ENCODE measurements at regions not wholly inside any gene's neighbourhood (a gene's known extent, or its start where the extent isn't known, plus 50 kb on each side); places are given as distances from the start of the nearest gene placed in this dataset.
"Not testable (repeated sequence)": the region's sequence is repeated elsewhere in the genome, so short reads cannot be mapped to it uniquely, and the experiment has no call there.

GRCh38 chr4:60656171-60656570 is 544.0 kb upstream of the ADGRL3 start:
- H3K36me3 Mint-ChIP-seq (ENCODE audit: low read depth), result no peaks in the 10 kb centered on the region
- H3K9me3 Mint-ChIP-seq, result peaks cover 31% of the 10 kb centered on the region
- no peak for DNase-seq (ENCODE audit: low spot score)
- H3K27ac Mint-ChIP-seq, result no peak overlapping the region
- intact Hi-C loops (cut with micrococcal nuclease), result no loop called here
- H3K4me3 Mint-ChIP-seq (ENCODE audit: low read depth), result no peak overlapping the region
- no peaks in the 10 kb centered on the region for H3K27me3 Mint-ChIP-seq (ENCODE audit: low read depth)
- no peaks in the 10 kb centered on the region for H3K4me1 Mint-ChIP-seq (ENCODE audit: low read depth)

DNA sequence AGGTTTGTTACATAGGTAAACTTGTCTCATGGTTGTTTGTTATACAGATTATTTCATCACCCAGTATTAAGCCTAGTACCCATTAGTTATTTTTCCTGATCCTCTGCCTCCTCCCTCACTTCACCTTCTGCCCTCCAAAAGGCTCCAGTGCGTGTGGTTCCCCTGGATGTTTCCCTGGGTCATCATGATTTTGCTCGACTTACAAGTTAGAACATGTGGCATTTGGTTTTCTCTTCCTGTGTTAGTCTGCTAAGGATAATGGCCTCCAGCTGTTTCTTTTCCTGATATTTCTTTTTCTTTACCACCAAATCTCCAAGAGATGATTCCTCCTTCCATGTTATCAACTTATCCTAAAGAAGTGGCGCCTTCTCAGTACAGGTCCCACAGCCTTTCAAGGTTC is 543.1 kb upstream of the ADGRL3 start:
- Mint-ChIP-seq H3K27ac (no peak overlapping the region), H3K36me3 (ENCODE audit: low read depth) (no peaks in the 10 kb centered on the region), H3K27me3 (ENCODE audit: low read depth) (no peaks in the 10 kb centered on the region), H3K4me1 (ENCODE audit: low read depth) (no peaks in the 10 kb centered on the region), H3K4me3 (ENCODE audit: low read depth) (no peak overlapping the region), H3K9me3 (peaks cover 31% of the 10 kb centered on the region)
- intact Hi-C loops (cut with micrococcal nuclease), result no loop called here
- no peak for DNase-seq (ENCODE audit: low spot score)

DNA sequence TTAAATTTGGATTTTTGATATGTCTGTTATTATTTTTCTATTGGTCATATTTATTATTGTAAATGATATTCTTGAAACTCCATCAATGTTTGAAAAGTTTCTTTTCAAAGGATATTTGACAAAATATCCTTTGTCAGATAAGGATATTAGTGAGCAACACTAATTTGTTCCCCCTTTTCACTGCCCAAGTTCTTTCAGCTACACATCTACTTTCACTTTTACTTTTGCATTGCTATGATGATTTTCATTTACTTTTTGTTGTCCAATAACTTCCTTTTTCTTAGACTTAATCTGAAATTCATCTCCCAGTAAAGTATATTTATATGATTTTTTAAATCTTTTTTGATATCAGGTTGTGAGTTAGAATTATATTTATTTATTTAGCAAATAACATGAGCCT is 542.3 kb upstream of the ADGRL3 start:
- no peak overlapping the region for H3K4me3 Mint-ChIP-seq (ENCODE audit: low read depth)
- intact Hi-C loops (cut with micrococcal nuclease), result no loop called here
- peaks cover 31% of the 10 kb centered on the region for H3K9me3 Mint-ChIP-seq
- H3K36me3 Mint-ChIP-seq (ENCODE audit: low read depth), result no peaks in the 10 kb centered on the region
- no peak for DNase-seq (ENCODE audit: low spot score)
- H3K27ac Mint-ChIP-seq, result no peak overlapping the region
- no peaks in the 10 kb centered on the region for H3K27me3 Mint-ChIP-seq (ENCODE audit: low read depth)
- H3K4me1 Mint-ChIP-seq (ENCODE audit: low read depth), result no peaks in the 10 kb centered on the region

- H3K9me3 Mint-ChIP-seq, result peaks cover 10% of the 10 kb centered on the region
- H3K27ac Mint-ChIP-seq, result no peak overlapping the region
- intact Hi-C loops (cut with micrococcal nuclease), result no loop called here
- H3K4me3 Mint-ChIP-seq (ENCODE audit: low read depth), result no peak overlapping the region
- no peak for DNase-seq (ENCODE audit: low spot score)
- no peaks in the 10 kb centered on the region for H3K36me3 Mint-ChIP-seq (ENCODE audit: low read depth)
- no peaks in the 10 kb centered on the region for H3K27me3 Mint-ChIP-seq (ENCODE audit: low read depth)
- no peaks in the 10 kb centered on the region for H3K4me1 Mint-ChIP-seq (ENCODE audit: low read depth)
Observed at GRCh38 chr4:60663769-60664168, 536.4 kb upstream of the ADGRL3 start.

- no peak for DNase-seq (ENCODE audit: low spot score)
- intact Hi-C loops (cut with micrococcal nuclease), result no loop called here
- H3K4me1 Mint-ChIP-seq (ENCODE audit: low read depth), result no peaks in the 10 kb centered on the region
- no peak overlapping the region for H3K4me3 Mint-ChIP-seq (ENCODE audit: low read depth)
- H3K36me3 Mint-ChIP-seq (ENCODE audit: low read depth), result no peaks in the 10 kb centered on the region
- H3K27ac Mint-ChIP-seq, result no peak overlapping the region
- peaks cover 24% of the 10 kb centered on the region for H3K9me3 Mint-ChIP-seq
- no peaks in the 10 kb centered on the region for H3K27me3 Mint-ChIP-seq (ENCODE audit: low read depth)
Observed at GRCh38 chr4:60682901-60683300, 517.2 kb upstream of the ADGRL3 start.

DNA sequence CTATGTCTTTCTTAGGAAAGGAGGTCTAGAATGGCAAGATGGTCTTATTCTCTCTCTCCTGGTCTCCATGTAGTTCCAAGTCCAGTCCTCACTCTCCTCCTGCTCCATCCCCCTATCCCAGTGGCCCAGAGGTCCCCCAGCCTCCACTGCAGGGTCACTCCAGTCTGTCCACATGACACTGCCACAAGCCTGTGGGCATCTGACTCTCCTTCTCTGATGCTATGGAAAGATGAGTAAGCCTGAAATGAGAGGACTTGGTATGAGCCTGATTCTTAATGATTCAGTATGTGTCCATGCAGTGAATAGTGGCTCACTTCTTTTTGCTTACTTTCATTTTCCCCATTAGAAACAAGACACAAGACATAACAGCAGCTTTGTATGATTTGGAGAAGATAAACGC is 516.8 kb upstream of the ADGRL3 start:
- Mint-ChIP-seq H3K4me3 (ENCODE audit: low read depth) (no peak overlapping the region), H3K4me1 (ENCODE audit: low read depth) (no peaks in the 10 kb centered on the region), H3K27me3 (ENCODE audit: low read depth) (no peaks in the 10 kb centered on the region), H3K27ac (no peak overlapping the region), H3K9me3 (peaks cover 21% of the 10 kb centered on the region), H3K36me3 (ENCODE audit: low read depth) (no peaks in the 10 kb centered on the region)
- DNase-seq (ENCODE audit: low spot score), result no peak
- intact Hi-C loops (cut with micrococcal nuclease), result no loop called here

DNA sequence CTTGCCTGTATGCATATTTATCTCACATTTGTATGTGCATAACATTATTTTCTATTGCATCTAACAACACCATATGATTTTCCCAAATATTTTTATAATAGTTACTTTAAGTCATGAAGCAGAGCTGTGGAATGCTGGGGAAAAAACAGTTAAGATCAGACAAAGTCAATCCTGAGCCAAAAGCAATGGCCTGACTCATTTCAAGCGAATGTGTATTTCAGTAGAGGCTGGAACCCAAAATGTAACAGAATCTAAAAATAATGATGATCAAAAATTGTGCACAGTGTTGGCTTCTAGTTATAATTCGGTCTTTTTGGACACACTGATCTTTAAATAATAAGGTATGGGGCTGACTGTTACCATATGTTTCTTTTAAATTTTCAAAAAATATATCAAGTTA is 516.2 kb upstream of the ADGRL3 start:
- Mint-ChIP-seq H3K27me3 (ENCODE audit: low read depth) (no peaks in the 10 kb centered on the region), H3K4me1 (ENCODE audit: low read depth) (no peaks in the 10 kb centered on the region), H3K27ac (no peak overlapping the region), H3K36me3 (ENCODE audit: low read depth) (no peaks in the 10 kb centered on the region), H3K4me3 (ENCODE audit: low read depth) (no peak overlapping the region), H3K9me3 (peaks cover 19% of the 10 kb centered on the region)
- intact Hi-C loops (cut with micrococcal nuclease), result no loop called here
- no peak for DNase-seq (ENCODE audit: low spot score)

DNA sequence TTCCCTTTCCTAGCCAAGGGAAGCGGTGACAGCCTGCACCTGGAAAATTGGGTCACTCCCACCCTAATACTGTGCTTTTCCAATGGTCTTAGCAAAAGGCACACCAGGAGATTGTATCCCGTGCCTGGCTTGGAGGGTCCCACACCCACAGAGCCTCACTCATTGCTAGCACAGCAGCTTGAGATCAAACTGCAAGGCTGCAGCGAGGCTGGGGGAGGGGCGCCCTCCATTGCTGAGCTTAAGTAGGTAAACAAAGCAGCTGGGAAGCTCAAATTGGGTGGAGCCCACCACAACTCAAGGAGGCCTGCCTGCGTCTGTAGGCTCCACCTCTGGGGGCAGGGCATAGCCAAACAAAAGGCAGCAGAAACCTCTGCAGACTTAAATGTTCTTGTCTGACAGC is 504.1 kb upstream of the ADGRL3 start:
- H3K27ac Mint-ChIP-seq; intact Hi-C loops (cut with micrococcal nuclease); H3K27me3 Mint-ChIP-seq (ENCODE audit: low read depth); DNase-seq (ENCODE audit: low spot score); H3K36me3 Mint-ChIP-seq (ENCODE audit: low read depth); H3K4me3 Mint-ChIP-seq (ENCODE audit: low read depth); H3K4me1 Mint-ChIP-seq (ENCODE audit: low read depth): not testable (repeated sequence)
- peaks cover 44% of the 10 kb centered on the region for H3K9me3 Mint-ChIP-seq

- no peak overlapping the region for H3K27ac Mint-ChIP-seq
- no peaks in the 10 kb centered on the region for H3K27me3 Mint-ChIP-seq (ENCODE audit: low read depth)
- intact Hi-C loops (cut with micrococcal nuclease), result no loop called here
- H3K9me3 Mint-ChIP-seq, result peaks cover 30% of the 10 kb centered on the region
- no peaks in the 10 kb centered on the region for H3K4me1 Mint-ChIP-seq (ENCODE audit: low read depth)
- no peak overlapping the region for H3K4me3 Mint-ChIP-seq (ENCODE audit: low read depth)
- DNase-seq (ENCODE audit: low spot score), result no peak
- no peaks in the 10 kb centered on the region for H3K36me3 Mint-ChIP-seq (ENCODE audit: low read depth)
Observed at GRCh38 chr4:60709061-60709460, 491.1 kb upstream of the ADGRL3 start.

DNA sequence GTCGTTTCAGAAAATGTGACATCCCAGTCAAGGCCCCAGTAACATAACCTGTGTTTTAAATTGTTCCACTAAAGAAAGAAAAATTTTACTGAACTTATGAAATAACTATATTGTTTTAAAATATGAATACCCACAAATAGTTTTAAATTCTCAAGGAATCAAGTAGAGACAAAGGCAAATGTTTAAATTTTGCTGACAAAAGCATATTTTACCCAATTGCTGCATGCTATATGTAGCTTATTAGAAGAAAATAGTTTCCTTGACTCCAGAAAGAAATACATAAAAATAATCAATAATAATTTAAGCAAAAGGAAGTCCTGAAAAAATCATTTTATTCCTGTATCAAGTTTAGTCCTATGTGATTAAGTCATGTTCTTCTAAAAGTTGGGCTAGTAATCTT is 481.3 kb upstream of the ADGRL3 start:
- no peaks in the 10 kb centered on the region for H3K36me3 Mint-ChIP-seq (ENCODE audit: low read depth)
- no peak overlapping the region for H3K27ac Mint-ChIP-seq
- H3K4me1 Mint-ChIP-seq (ENCODE audit: low read depth), result no peaks in the 10 kb centered on the region
- H3K9me3 Mint-ChIP-seq, result peaks cover 30% of the 10 kb centered on the region
- intact Hi-C loops (cut with micrococcal nuclease), result no loop called here
- DNase-seq (ENCODE audit: low spot score), result no peak
- no peaks in the 10 kb centered on the region for H3K27me3 Mint-ChIP-seq (ENCODE audit: low read depth)
- no peak overlapping the region for H3K4me3 Mint-ChIP-seq (ENCODE audit: low read depth)

DNA sequence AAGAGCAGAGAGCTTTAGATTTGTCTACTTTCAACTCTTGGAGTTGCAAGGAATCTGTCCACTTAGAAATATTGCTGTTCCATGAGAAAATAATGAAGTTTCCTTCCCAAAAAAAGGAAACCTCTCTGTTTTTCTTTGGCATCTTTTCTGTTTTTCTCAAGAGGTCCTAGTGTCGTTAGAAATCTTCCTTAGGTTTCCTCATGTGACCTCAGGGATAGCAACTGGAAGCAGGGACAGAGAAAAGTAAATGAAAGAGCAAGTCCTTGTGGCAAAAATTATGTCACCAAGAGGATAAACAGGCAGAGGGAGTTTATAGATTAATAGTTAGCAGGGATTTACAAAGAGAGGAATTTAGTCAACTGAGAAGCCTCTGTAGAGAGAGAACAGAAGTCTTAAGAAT is 478.4 kb upstream of the ADGRL3 start:
- no peaks in the 10 kb centered on the region for H3K4me1 Mint-ChIP-seq (ENCODE audit: low read depth)
- H3K4me3 Mint-ChIP-seq (ENCODE audit: low read depth), result no peak overlapping the region
- H3K27me3 Mint-ChIP-seq (ENCODE audit: low read depth), result no peaks in the 10 kb centered on the region
- DNase-seq (ENCODE audit: low spot score), result no peak
- peaks cover 35% of the 10 kb centered on the region for H3K9me3 Mint-ChIP-seq
- intact Hi-C loops (cut with micrococcal nuclease), result no loop called here
- no peak overlapping the region for H3K27ac Mint-ChIP-seq
- H3K36me3 Mint-ChIP-seq (ENCODE audit: low read depth), result no peaks in the 10 kb centered on the region

DNA sequence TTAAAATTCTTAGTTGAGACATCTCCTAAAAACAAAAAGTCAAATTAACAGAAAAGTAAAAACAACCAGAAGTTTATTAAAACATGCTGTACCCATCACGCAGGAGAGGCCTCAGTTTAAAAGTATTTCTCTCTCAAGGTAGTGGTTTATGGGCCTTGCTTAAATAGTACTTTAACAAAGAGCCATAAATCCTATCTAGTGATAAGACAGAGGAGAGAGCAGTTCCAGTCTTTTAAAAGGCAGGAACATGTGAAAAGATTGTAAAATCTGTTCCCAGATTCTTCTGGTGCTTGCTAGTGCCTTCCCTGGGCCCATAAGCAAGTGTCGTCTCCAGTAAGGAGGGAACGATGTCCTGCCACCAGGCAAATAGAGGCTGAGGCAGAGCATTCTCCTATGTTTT is 476.3 kb upstream of the ADGRL3 start:
- Mint-ChIP-seq H3K4me3 (ENCODE audit: low read depth) (no peak overlapping the region), H3K27ac (no peak overlapping the region), H3K27me3 (ENCODE audit: low read depth) (no peaks in the 10 kb centered on the region), H3K36me3 (ENCODE audit: low read depth) (no peaks in the 10 kb centered on the region), H3K9me3 (peaks cover 33% of the 10 kb centered on the region), H3K4me1 (ENCODE audit: low read depth) (no peaks in the 10 kb centered on the region)
- intact Hi-C loops (cut with micrococcal nuclease), result no loop called here
- no peak for DNase-seq (ENCODE audit: low spot score)

DNA sequence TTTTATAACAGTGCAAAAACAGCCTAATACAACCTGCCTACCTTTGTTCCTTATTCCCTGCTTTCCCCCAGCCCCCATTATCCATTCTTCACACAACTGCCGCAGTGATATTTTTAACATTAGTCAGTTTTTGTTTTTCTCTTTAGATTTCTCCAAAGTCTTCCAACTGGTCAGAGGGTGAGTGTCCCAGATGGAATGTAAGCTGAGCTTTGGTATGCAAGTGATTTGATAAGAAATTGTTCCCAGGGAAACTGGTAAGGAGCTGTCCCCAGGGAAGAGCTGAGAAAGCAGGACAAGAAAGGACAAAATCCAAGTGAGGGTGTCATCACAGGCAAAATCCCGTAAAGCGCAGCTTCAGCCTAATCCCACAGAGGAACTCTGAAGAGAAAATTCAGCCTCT is 475.5 kb upstream of the ADGRL3 start:
- Mint-ChIP-seq H3K27me3 (ENCODE audit: low read depth) (no peaks in the 10 kb centered on the region), H3K9me3 (peaks cover 34% of the 10 kb centered on the region), H3K4me1 (ENCODE audit: low read depth) (no peaks in the 10 kb centered on the region), H3K36me3 (ENCODE audit: low read depth) (no peaks in the 10 kb centered on the region), H3K27ac (no peak overlapping the region), H3K4me3 (ENCODE audit: low read depth) (no peak overlapping the region)
- no peak for DNase-seq (ENCODE audit: low spot score)
- intact Hi-C loops (cut with micrococcal nuclease), result no loop called here

DNA sequence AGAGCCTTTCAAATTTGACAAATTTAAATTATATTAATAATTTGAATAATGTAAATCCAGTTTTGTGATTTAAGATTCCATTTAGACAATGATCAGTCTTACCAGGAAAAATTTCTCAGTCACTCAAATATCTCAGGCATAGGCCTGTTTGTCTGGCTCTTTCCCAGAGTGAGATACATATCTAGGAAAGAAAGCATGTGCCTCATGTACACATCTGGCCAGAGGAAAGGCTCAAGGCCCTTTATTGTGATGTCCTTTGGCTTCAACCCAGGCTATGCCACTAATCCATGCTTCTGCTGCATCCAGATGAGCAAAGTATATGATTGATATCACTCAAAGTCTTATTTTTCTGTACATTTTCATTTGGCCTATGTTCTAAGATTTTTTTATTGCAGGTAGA is 473.3 kb upstream of the ADGRL3 start:
- no peaks in the 10 kb centered on the region for H3K27me3 Mint-ChIP-seq (ENCODE audit: low read depth)
- no peak for DNase-seq (ENCODE audit: low spot score)
- no peak overlapping the region for H3K27ac Mint-ChIP-seq
- H3K9me3 Mint-ChIP-seq, result peaks cover 30% of the 10 kb centered on the region
- intact Hi-C loops (cut with micrococcal nuclease), result no loop called here
- H3K36me3 Mint-ChIP-seq (ENCODE audit: low read depth), result no peaks in the 10 kb centered on the region
- H3K4me3 Mint-ChIP-seq (ENCODE audit: low read depth), result no peak overlapping the region
- H3K4me1 Mint-ChIP-seq (ENCODE audit: low read depth), result no peaks in the 10 kb centered on the region

All from activated T-helper 2 cell treated with anti-CD3 and anti-CD28 coated beads, Interferon-gamma antibody, Interleukin-2, Interleukin-4, amounts not matched to agents 10 μg/mL and 5 μg/mL and 100 μg/mL, durations not matched to agents 14 hours and 24 hours and 36 hours (primary cell).